Left cardiac atrium (tissue), 4 donors: ENCODE measurements at regions not wholly inside any gene's neighbourhood (a gene's known extent, or its start where the extent isn't known, plus 50 kb on each side); places are given as distances from the start of the nearest gene placed in this dataset.

Source experiments
- ATAC-seq, 2 donors: fragments of 200-7000 bp; cut with Tn5 transposase; one replicate each; pipeline ENCODE4 v1.9.1; 2020; ENCODE audit warnings: mild to moderate bottlenecking in 2 of 2, moderate library complexity in 2 of 2
- DNase-seq: peaks from one replicate; pipeline ENCODE4 v3.0.0-alpha.2; 2020
- intact Hi-C, 2 donors: fragments of 100-400 bp; cut with DNase I; formaldehyde crosslinking; loops; one replicate each; pipeline versions ENCODE4 v1.14.1 to v1.15.1; 2022 to 2023
- donor health status: DM: no; HTN: yes; CAD: no.
- donor health status: DM: no; HTN: yes; CAD: no; lungs with severe emphysema.
- donor health status: DM: yes; HTN: yes; CAD: no.
- donor health status: Dilated cardiomyopathy.

GRCh38 chr11:133600786-133601185, 68.5 kb upstream of the OPCML start:
- DNase-seq = no peak
- ATAC-seq = no peak
- intact Hi-C loops = no loop called here

- DNase-seq = no peak
- ATAC-seq = no peak
- intact Hi-C loops = no loop called here
Measured at GRCh38 chr11:133600306-133600705, 68.0 kb upstream of the OPCML start.

GRCh38 chr11:133598906-133599305, 66.6 kb upstream of the OPCML start:
- intact Hi-C loops = no loop called here
- ATAC-seq (no peak), DNase-seq (no peak)

DNA sequence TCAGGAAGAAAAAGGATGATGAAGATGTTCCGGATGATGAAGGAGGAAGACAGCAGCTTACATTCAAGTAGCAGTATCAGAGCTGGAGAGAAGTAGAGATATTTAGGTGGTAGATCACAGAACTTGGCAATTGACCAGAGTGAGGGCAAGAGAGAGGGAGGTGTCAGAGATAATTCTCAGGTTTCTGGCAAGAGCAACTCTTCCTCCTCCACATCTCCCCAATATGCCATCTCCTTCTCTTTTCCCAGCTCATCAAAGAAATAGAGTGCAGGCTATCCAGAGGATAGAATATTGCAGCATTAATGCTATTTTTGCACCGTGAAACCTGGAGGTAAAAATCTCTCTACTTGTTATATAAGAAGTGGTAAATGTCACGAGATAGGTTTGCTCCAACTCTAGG, 64.9 kb upstream of the OPCML start:
- DNase-seq (no peak), ATAC-seq (peak in 1 of 2 donors; percentile 47)
- intact Hi-C loops = no loop called here

GRCh38 chr11:133595998-133596590, 63.8 kb upstream of the OPCML start:
- DNase-seq (no peak), ATAC-seq (no peak)
- intact Hi-C loops = no loop called here

GRCh38 chr11:133593036-133593435, 60.7 kb upstream of the OPCML start:
- no peak for DNase-seq
- ATAC-seq = no peak
- intact Hi-C loops = no loop called here

- ATAC-seq (no peak), DNase-seq (no peak)
- intact Hi-C loops = no loop called here
Measured at GRCh38 chr11:133586903-133587517, 54.7 kb upstream of the OPCML start.

- intact Hi-C loops = no loop called here
- DNase-seq = no peak
Measured at GRCh38 chr11:133582750-133583149, 50.4 kb upstream of the OPCML start.

DNA sequence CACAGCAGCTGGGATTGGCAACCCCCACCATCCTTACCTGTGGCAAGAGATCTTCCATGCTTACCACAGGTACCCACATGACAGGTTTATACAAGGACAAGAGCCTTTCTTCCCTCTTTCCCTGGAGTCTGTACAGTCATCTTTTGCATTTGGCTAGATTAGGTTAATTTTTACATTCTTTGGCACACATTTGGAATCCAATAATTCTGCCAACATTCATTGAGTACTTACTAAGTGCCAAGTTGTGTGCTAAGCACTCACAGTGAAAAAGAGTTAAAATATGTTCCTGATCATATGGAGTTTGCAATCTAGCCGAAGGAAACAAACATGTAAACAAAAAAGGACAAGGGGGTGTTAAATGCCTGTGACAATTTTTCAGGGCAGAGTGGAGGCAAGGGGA, 50.0 kb upstream of the OPCML start:
- no peak for ATAC-seq
- intact Hi-C loops = no loop called here
- DNase-seq = no peak

More at GRCh38 chr11:133582750-133583149, 50.4 kb upstream of the OPCML start:
- no peak for ATAC-seq
